Keratinocyte (primary cell): ENCODE measurements at regions not wholly inside any gene's neighbourhood (a gene's known extent, or its start where the extent isn't known, plus 50 kb on each side); places are given as distances from the start of the nearest gene placed in this dataset.

Source experiments
- EZH2 ChIP-seq: IDR thresholded peaks from one replicate; pipeline ENCODE4 v1.6.1; 2012; ENCODE audit warnings: inconsistent platforms, mild to moderate bottlenecking, low read length, moderate library complexity
- TF ChIP-seq, protein P1 (sequence below), 3 experiments: IDR thresholded peaks in 1 of 3; conservative IDR thresholded peaks in 1 of 3; optimal IDR thresholded peaks in 1 of 3; 2 replicates in 2 of 3; 3 replicates in 1 of 3; pipeline versions ENCODE3 to v1.5.1; 2011; ENCODE audit warnings: low read length in 3 of 3, mild to moderate bottlenecking in 3 of 3, moderate library complexity in 2 of 3, control low read depth in 1 of 3, inconsistent platforms in 1 of 3; ENCODE audit not compliant: insufficient read depth in 2 of 3; ENCODE audit errors: extremely low read depth in 1 of 3

DNA sequence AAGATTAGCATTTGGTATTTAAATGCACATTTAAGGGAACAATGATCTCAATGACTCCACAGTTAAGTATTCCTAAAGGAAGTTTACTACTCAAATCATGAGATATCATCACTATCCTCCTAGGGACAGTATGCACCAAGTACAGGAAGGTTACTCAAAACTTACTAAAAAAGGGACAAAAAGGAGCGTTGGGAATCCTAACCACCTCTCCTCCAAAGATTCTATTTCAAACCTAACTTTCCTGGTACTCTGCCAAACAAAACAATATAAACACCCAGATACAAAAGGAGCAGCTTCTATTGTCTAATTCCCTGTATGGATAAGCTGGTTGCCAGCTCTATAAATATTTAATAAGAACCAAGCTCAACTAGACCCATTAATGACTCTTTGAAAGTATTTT, 377.7 kb downstream of the NUAK1 start:
- TF ChIP-seq, protein P1, sequence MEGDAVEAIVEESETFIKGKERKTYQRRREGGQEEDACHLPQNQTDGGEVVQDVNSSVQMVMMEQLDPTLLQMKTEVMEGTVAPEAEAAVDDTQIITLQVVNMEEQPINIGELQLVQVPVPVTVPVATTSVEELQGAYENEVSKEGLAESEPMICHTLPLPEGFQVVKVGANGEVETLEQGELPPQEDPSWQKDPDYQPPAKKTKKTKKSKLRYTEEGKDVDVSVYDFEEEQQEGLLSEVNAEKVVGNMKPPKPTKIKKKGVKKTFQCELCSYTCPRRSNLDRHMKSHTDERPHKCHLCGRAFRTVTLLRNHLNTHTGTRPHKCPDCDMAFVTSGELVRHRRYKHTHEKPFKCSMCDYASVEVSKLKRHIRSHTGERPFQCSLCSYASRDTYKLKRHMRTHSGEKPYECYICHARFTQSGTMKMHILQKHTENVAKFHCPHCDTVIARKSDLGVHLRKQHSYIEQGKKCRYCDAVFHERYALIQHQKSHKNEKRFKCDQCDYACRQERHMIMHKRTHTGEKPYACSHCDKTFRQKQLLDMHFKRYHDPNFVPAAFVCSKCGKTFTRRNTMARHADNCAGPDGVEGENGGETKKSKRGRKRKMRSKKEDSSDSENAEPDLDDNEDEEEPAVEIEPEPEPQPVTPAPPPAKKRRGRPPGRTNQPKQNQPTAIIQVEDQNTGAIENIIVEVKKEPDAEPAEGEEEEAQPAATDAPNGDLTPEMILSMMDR (optimal IDR thresholded peaks at IDR 0.05 in 1 of 3, IDR thresholded peaks at IDR 0.05 in 1 of 3, conservative IDR thresholded peaks at IDR 0.05 in 1 of 3; ENCODE audit: extremely low read depth in 1 of 3, insufficient read depth in 2 of 3, low read length in 3 of 3): no peak
- TF ChIP-seq EZH2: no peak
